ENCODE measurements at regions not wholly inside any gene's neighbourhood (a gene's known extent, or its start where the extent isn't known, plus 50 kb on each side); places are given as distances from the start of the nearest gene placed in this dataset.

DNA sequence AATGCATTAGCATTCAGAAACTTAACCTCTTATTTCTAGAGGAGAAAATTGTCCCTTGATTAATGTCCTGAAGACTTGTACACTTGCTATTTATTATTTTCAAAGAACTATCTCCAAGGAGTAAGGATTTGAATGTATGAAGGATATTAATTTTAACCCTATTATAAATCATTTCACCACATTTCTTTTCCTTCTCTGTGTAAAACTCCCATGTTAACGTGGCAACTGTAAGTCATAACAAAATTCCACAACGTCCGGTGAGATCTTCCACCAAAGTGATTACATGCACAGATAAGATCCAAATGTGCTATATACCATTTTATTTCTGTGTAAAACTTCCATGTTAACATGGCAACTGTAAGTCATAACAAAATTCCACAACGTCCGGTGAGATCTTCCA lies 229.1 kb upstream of the ARHGEF26 start:
- no peak for DNase-seq
- no peaks in the 10 kb centered on the region for H3K27me3 ChIP-seq (replicated peaks)
- in situ Hi-C loops (cut with HindIII; ENCODE audit: low pct_ligation_motif_present, low sequenced_read_pairs), result no loop called here
- H3K27ac ChIP-seq, result no peak overlapping the region
- no peak overlapping the region for H3K4me3 ChIP-seq (ENCODE audit: low read depth, low read length)
- H3K36me3 ChIP-seq (replicated peaks), result no peaks in the 10 kb centered on the region
- TF ChIP-seq, protein P1, sequence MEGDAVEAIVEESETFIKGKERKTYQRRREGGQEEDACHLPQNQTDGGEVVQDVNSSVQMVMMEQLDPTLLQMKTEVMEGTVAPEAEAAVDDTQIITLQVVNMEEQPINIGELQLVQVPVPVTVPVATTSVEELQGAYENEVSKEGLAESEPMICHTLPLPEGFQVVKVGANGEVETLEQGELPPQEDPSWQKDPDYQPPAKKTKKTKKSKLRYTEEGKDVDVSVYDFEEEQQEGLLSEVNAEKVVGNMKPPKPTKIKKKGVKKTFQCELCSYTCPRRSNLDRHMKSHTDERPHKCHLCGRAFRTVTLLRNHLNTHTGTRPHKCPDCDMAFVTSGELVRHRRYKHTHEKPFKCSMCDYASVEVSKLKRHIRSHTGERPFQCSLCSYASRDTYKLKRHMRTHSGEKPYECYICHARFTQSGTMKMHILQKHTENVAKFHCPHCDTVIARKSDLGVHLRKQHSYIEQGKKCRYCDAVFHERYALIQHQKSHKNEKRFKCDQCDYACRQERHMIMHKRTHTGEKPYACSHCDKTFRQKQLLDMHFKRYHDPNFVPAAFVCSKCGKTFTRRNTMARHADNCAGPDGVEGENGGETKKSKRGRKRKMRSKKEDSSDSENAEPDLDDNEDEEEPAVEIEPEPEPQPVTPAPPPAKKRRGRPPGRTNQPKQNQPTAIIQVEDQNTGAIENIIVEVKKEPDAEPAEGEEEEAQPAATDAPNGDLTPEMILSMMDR (IDR thresholded peaks at IDR 0.05; ENCODE audit: low read depth, low read length, missing control alignments), result no peak

DNA sequence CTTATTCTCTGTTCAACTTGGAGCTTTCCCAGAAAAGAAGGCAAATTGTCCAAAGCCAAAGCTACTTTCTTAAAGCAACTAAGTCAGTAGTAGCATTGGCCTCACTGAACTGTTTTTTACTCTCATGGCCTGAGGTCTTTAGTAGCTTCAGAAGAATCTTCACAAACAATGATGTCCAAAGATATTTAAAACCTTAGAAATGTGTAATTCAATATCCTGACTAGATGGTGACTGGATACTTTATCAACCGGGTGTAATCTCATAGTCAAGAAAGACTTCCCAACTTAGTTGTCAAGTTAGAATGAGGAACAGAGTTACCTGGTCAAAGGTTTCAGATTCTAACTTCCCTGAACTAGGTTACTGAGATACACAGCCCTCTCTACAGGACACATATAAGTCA lies 226.3 kb upstream of the ARHGEF26 start:
- in situ Hi-C loops (cut with HindIII; ENCODE audit: low pct_ligation_motif_present, low sequenced_read_pairs), result no loop called here
- H3K4me3 ChIP-seq (ENCODE audit: low read depth, low read length), result no peak overlapping the region
- no peak for DNase-seq
- TF ChIP-seq, protein P1 (IDR thresholded peaks at IDR 0.05; ENCODE audit: low read depth, low read length, missing control alignments), result no peak
- no peak overlapping the region for H3K27ac ChIP-seq
- no peaks in the 10 kb centered on the region for H3K36me3 ChIP-seq (replicated peaks)
- no peaks in the 10 kb centered on the region for H3K27me3 ChIP-seq (replicated peaks)

DNA sequence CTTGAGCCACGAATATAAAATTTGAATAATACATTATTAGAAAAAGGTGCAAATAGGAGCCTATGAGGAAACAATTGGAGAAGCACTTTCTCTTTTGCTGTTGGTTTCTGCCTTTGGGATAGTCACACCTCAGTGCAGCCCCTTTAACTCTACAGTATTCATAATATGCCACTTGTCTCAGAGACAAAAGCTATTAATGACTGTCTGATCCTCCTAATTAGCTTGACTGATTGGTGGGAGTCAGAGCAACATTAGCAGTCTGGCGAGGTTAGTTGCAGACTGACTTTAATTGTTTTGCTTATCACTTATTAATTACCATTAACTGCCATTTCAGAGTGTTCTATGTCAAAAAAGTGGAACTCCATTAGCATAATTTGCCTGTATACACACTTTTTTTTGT lies 225.0 kb upstream of the ARHGEF26 start:
- in situ Hi-C loops (cut with HindIII; ENCODE audit: low pct_ligation_motif_present, low sequenced_read_pairs), result no loop called here
- no peak for DNase-seq
- H3K27ac ChIP-seq, result no peak overlapping the region
- H3K4me3 ChIP-seq (ENCODE audit: low read depth, low read length), result no peak overlapping the region
- H3K27me3 ChIP-seq (replicated peaks), result no peaks in the 10 kb centered on the region
- H3K36me3 ChIP-seq (replicated peaks), result no peaks in the 10 kb centered on the region
- TF ChIP-seq, protein P1 (IDR thresholded peaks at IDR 0.05; ENCODE audit: low read depth, low read length, missing control alignments), result no peak

DNA sequence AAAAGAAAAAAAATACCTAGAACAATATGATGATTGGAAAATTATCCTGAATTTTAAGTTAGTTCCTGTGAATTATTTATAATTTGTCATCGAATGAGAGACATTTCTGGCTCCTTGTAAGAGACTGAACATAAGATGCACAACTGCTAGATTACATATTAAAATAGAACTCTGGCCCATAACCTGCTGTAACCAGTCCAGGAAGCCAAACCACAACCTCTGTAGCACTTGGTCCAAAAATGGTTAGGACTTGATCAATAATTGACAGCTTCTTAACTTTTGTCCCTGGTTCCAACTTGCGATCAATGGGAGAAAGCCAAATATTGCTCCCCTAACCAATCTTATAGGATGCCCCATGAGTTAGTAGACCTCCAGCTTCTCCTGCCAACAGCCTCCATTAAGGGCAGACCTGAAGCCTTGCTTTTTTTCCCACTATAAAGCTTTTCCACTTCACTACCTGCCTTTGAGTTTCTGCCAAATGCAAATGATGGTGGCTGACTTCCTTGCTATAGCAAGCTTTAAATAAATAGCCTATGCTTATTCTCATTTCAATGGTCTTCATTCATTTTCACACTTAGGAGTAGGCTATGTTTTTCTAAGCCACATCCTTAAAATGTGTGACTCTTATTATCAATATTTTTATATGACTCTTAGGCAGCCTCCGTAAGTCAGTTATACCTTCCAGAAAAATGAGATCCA lies 224.0 kb upstream of the ARHGEF26 start:
- no peaks in the 10 kb centered on the region for H3K36me3 ChIP-seq (replicated peaks)
- H3K27me3 ChIP-seq (replicated peaks), result no peaks in the 10 kb centered on the region
- no peak for DNase-seq
- H3K4me3 ChIP-seq (ENCODE audit: low read depth, low read length), result no peak overlapping the region
- in situ Hi-C loops (cut with HindIII; ENCODE audit: low pct_ligation_motif_present, low sequenced_read_pairs), result no loop called here
- TF ChIP-seq, protein P1 (IDR thresholded peaks at IDR 0.05; ENCODE audit: low read depth, low read length, missing control alignments), result no peak
- H3K27ac ChIP-seq, result no peak overlapping the region

DNA sequence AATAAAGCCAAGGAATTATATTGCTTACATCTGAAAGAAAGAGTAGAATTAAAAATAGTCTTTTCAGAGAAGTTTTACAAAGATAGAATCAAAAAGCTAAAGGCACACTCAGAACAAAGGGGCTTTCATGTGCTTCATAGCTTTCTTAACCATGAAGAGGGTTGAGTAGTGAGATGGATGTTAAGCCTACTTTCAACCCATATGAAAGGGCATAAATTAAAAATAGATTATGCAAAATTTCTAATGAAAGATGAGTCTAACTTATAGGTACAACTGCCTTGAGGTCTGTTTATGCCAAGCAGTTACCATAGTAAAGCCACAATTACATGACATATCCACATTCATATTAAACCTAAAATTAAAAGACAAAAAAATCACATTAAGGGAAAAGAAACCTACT lies 223.3 kb upstream of the ARHGEF26 start:
- TF ChIP-seq, protein P1 (IDR thresholded peaks at IDR 0.05; ENCODE audit: low read depth, low read length, missing control alignments), result no peak
- no peak overlapping the region for H3K27ac ChIP-seq
- in situ Hi-C loops (cut with HindIII; ENCODE audit: low pct_ligation_motif_present, low sequenced_read_pairs), result no loop called here
- H3K4me3 ChIP-seq (ENCODE audit: low read depth, low read length), result no peak overlapping the region
- no peaks in the 10 kb centered on the region for H3K27me3 ChIP-seq (replicated peaks)
- H3K36me3 ChIP-seq (replicated peaks), result no peaks in the 10 kb centered on the region
- DNase-seq, result no peak

DNA sequence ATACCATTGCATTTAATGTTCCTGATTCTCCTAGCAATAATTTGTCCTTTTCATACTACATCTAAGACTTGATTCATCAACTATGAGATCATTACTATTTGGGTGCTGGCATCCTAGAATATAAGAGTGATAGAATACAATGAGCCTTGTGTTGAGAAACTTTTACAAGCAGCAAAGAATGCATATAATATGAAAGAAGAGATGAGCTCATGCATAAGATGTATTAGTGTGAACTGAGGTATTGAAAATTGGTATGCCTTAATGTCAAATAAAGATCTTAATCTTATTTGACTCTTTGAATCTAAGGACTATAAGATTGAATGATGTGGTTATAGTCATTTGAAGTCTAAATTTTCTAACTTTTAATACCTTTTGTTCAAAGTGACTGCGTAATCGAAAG lies 220.0 kb upstream of the ARHGEF26 start:
- in situ Hi-C loops (cut with HindIII; ENCODE audit: low pct_ligation_motif_present, low sequenced_read_pairs), result no loop called here
- TF ChIP-seq, protein P1 (IDR thresholded peaks at IDR 0.05; ENCODE audit: low read depth, low read length, missing control alignments), result no peak
- H3K27me3 ChIP-seq (replicated peaks), result no peaks in the 10 kb centered on the region
- no peak overlapping the region for H3K27ac ChIP-seq
- DNase-seq, result no peak
- H3K4me3 ChIP-seq (ENCODE audit: low read depth, low read length), result no peak overlapping the region
- H3K36me3 ChIP-seq (replicated peaks), result no peaks in the 10 kb centered on the region
